Stimulated activated CD4-positive, alpha-beta T cell treated with anti-CD3 and anti-CD28 coated beads, Interleukin-15, amount 100 ng/mL, for 1 hour (primary cell): ENCODE measurements at regions not wholly inside any gene's neighbourhood (a gene's known extent, or its start where the extent isn't known, plus 50 kb on each side); places are given as distances from the start of the nearest gene placed in this dataset.
A peak's percentile ranks its signal among the peaks of the same experiment; 100 is the strongest.

ENCODE experiments used
- DNase-seq, 2 donors: peaks; one replicate each; pipeline ENCODE4 v3.0.0-alpha.2; 2020; ENCODE audit warnings: low read depth in 1 of 2, low spot score in 1 of 2

DNA sequence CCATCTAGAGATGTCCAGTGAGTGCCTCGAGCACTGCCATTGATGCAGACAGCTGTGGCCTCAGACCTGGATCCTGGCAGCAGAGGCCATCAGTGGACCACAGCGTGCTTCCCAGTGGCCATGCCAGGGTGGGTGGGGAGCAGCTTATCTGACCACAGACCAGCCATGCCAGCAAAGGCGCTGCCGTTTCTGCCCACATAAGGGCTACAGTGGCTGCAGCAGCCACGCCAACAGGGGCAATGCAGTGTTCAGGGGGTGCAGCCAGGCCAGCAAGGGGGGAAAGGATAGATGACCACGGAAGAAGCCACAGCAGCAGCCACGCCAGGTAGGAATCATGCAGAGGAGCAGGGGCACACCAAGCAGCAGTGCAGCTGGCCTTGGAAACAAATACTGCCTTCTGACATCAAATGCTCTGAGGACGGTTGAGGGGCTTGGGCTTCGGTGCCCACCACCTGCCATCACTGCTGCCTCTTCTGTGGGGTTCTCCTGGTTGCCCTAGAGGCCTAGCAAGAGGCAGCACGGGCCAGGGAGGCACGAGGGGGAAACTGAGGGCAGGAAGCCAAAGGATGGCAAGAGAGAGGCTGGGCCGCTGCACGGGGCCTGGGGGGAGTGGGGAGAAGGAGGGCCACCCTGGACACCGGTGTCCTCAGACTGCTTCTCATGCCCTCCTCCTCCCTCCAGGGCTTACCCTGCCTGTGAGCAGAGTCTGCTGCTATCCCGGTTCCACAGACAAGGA, 94.7 kb upstream of the RUNX3 start:
- DNase-seq, result no peak

DNA sequence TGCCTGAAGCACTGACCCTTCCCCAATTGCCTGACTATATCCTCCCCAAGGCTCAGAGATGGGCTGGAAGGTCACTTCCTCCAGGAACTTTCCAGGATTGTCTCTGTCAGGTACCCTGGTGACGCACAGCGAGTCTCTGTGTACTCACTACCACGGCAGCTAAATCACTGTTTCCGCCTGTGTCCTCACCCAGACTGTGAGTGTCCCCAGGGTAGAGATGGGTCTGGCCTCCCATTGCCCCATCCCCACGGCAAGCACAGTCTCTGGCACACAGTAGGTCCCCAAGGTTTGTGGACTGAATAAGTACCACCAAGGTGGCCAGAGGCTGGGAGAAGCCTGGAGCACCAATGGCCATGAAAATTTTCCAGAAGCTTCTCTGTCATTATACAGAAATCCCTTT, 93.8 kb upstream of the RUNX3 start:
- no peak for DNase-seq

DNA sequence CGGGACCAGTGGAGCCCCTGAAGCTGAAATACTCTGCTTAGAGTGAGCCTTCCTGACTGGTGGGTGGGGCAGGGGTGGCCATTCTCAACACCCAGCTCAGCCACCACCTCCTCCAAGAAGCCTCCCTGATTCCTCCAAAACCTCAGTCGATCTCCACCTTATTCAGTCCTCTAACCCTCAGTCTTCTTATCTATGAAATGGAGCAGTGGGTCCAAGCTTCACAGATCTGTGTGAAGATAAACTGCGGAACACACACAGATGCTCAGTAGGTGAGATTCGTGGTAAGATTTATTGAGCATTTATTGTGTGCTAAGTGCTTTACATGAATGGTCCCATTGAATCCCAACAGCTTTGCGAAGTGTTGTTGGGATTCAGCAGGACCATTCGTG, 93.1 kb upstream of the RUNX3 start:
- DNase-seq, result no peak

DNA sequence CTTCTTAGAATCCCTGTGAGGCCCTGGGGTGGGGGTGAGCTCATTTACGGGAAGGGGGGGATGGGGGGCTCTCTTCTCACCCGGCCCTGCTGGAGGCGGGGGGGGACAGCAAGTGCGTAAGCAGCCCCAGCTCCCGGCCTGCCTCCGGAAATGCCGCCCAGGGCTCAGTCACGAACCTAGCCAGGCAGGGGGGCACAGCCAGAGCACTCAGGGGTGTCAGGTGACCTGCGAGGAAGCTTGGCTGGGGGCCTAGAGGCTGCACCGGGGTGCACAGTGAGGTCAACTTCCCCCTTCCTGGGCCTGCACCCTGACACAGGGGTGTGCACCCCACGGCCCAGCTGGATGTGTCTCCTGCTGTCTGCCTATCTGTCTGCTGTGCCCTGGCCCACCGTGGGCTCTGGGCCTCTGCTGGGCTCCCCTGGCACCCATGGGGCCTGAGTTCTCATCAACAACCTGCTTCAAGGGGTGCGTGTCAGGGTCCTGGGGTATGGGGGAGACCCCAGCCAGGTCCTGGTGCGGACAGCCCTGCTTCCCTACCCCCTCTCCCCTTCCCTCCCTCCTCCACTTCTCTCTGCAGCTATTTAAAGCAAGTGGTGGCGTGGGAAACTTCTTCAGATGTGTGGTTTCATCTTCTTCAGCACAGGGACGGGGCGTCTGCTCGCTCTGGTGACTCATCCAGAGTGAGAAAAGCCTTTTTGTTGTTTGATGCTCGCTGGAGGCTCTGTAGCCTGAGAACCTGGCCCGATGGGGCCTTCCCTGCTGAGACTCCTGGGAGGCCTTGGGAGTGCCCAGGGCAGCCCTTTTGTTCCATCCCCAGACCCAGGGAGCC, 92.5 kb upstream of the RUNX3 start:
- peak; percentile 83 to 86 for DNase-seq

DNA sequence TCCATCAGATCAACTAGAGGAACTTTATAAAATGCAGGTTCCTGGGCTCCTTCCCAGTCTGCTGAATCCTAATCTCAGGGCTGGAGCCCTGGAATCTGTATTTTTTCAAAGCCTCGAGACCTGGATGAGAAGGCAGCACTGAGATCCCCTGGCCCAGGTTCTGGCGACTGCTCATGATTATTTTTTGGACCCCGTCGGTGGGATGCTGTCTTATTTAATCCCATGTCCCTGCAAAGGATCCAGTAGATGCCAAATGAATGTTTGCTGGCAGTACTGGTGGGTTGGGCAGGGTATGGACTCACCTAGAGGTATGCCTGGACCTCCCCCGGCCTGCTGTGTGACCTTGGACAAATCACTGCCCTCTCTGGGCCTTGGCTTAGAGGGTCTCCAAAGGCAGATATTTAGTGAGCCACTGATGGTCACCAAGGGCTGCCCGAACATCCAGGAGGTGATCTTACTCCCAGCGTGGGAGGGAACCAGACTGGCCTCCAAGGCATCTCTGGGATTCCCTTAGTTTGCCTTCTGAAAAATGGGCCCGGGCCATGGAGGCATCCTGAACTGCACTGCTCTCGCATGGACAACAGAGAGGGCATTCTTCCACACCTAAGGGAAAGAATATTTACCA, 91.6 kb upstream of the RUNX3 start:
- DNase-seq, result no peak

GRCh38 chr1:25020851-25021590, 90.9 kb upstream of the RUNX3 start:
- DNase-seq, result no peak

- DNase-seq, result no peak
Observed at GRCh38 chr1:25020173-25020845, 90.2 kb upstream of the RUNX3 start.

DNA sequence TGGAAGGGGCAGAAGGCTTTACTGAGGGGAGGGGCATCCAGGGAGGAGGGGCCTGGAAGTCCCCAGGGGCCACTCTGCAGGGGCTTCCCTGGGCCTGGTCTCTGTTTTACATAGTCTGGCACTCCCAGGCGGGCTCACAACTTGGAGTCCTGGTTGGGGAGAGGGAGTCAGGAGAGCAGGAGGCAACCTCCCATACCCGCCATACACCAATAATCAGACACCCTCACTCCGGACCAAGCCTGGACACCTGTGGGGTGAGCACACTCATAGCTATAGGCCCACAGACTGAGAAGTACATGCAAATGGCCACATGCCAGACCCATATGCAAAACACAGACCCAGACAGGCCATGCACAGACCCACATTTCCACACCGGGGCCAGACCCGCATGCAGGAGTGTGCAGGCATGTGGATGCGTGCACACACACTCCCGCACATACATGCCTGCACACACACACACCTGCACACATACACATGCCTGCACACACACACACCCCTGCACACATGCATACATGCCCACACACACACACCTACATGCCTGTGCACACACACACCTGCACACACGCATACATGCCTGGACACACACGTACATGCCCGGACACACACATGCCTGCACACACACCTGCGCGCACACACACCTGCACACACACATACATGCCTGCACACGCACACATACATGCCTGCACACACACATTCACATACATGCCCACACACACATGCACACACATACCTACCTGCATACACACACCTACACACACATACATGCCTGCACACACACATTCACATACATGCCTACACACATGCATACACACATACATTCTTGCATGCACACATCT, 89.5 kb upstream of the RUNX3 start:
- no peak for DNase-seq

DNA sequence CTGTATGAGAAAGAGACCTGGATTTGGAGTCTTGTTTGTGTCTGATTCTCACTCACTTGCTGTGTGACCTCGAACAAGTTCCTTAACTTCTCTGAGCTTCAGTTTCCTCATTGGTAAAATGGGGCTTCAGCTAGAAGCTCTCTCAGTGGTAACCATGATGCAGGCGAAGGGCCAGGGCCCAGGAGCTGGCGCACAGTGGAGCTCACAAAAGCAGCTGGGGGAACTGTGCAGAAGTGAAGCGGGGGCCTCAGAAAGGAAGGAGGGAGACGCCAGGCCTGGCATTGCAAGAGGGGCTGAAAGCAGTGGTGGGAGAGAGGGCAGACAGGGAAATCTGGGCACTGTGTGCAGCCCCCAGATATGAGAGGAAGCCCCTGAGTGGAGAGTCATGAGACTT, 88.9 kb upstream of the RUNX3 start:
- DNase-seq, result no peak

GRCh38 chr1:25018110-25018735, 88.1 kb upstream of the RUNX3 start:
- DNase-seq, result no peak

DNA sequence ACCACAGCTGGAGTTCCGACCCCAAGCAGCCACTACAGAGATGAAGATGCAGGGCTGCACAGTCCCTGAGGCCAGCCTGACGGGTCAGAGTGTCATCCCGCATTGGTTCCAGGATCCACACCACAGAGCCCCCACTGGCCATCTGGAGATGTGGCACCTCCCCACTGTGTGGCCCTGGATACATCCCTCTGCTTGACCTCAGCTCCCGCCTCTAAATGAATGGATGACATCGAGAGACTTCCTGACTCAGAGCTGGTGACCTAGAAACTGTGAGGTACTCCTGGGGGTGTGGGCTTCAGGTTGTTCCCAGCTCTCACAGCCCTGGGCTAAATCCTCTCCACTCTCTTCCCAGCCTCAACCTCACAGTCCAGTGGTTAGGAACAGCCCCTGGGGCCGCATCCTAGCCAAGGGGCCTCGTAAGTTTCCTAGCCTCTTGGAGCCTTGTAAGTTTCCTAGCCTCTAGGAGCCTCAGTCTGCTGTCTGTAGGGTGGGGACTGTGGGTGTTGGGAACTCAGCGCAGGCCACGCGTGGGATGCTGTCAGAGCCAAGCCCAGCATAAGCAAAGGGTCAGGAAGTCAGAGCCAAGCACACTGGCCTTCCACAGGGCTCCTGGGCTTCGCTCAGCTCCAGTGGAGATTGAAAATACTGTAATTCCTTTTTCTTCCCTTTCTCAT, 87.5 kb upstream of the RUNX3 start:
- no peak for DNase-seq

DNA sequence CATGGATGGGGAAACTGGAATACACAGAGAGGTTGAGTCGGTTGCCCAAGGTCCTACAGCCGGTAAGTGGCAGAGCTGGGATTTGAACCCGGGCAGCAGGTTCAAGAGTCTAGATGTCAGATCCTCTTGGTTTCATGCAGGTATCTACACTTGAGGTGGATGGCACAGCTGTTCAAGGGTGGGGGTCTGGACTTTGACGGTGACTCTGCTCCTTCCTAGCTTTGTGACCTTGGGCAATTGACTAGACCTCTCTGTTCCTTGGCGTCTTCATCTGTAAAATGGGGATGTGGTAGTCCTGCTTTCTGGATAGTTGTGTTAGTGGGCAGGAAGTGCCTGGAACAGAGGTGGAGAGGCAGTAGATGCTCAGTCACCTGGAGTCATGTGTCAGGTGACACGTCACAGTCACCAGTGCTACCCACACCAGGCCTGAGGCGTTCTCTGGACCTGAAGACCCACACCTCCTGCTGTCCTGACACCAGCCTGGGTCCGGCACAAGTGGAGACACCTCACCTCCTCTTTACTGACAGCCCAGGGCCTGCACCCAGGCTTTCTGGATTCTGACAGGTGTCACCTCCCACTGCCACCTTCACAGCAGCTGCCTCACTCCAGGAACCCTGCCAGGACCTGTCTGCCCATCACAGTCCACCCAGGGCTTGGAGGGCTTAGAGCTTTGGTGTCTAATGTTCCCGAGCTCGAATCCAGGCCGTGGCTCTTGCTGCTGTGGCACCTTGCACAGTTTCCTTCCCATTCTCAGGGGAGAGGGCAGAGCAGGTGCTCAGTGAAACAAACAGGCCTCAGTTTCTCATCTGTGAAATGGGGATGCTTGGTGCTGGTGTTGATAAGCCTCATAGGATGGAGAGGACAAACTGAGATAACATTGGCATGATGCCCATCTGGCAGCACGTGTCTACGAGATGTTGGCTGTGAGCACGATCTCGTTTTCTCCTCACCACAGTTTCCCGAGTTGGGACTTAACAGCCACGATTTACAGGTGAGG, 83.2 kb upstream of the RUNX3 start:
- DNase-seq, result no peak

GRCh38 chr1:25011943-25012638, 82.0 kb upstream of the RUNX3 start:
- no peak for DNase-seq

- DNase-seq, result no peak
Observed at GRCh38 chr1:25011275-25011674, 81.2 kb upstream of the RUNX3 start.

- no peak for DNase-seq
Observed at GRCh38 chr1:25009671-25010262, 79.7 kb upstream of the RUNX3 start.

- no peak for DNase-seq
Observed at GRCh38 chr1:25008192-25008485, 78.1 kb upstream of the RUNX3 start.
